Panc1 (cell line): ENCODE measurements at regions not wholly inside any gene's neighbourhood (a gene's known extent, or its start where the extent isn't known, plus 50 kb on each side); places are given as distances from the start of the nearest gene placed in this dataset.

Source experiments
- ATAC-seq: fragments of 200-7000 bp; cut with Tn5 transposase; 2 replicates; pipeline ENCODE4 v1.9.1; 2020; ENCODE audit warnings: mild to moderate bottlenecking, moderate library complexity
- BruUV-seq: library from RNA; stranded (reverse); fragments of 400-500 nt; replicated peaks from 2 replicates; lab custom pipeline; 2021; lab: Mats Ljungman, UMichigan
- CTCF ChIA-PET: fragments of 300-600 bp; sonication (Branson Sonifier 250); formaldehyde crosslinking; loops from one replicate; lab custom pipeline; 2022; ENCODE audit warnings: antibody characterized with exemption; lab: Charles Lee
- POLR2A ChIA-PET: fragments of 300-600 bp; sonication (Branson Sonifier 250); formaldehyde crosslinking; loops from one replicate; lab custom pipeline; 2022; ENCODE audit warnings: antibody characterized with exemption; lab: Charles Lee
- DNase-seq: peaks from one replicate; pipeline ENCODE4 v3.0.0-alpha.2; 2010; ENCODE audit warnings: low read depth, low spot score
- H3K27ac ChIP-seq: 2 replicates; pipeline ENCODE4 v1.5.1; 2011; ENCODE audit warnings: mild to moderate bottlenecking, low read length, inconsistent platforms
- H3K27me3 ChIP-seq: fragments of 200-500 bp; sonication (Bioruptor generic); 2 replicates; pipeline ENCODE4 v1.6.0; 2014; ENCODE audit warnings: low read length, inconsistent platforms; ENCODE audit not compliant: control insufficient read depth, insufficient read depth
- H3K36me3 ChIP-seq: fragments of 200-500 bp; sonication (Bioruptor generic); 2 replicates; pipeline ENCODE4 v1.5.1; 2014; ENCODE audit warnings: inconsistent platforms, mild to moderate bottlenecking, low read length, moderate library complexity; ENCODE audit not compliant: control insufficient read depth, insufficient read depth
- H3K4me1 ChIP-seq: 2 replicates; pipeline ENCODE4 v1.5.1; 2011; ENCODE audit warnings: inconsistent platforms, mild to moderate bottlenecking, low read length, moderate library complexity; ENCODE audit not compliant: control insufficient read depth, insufficient read depth
- H3K4me3 ChIP-seq, 2 experiments: 2 replicates each; pipeline ENCODE4 v1.5.1; 2011 to 2012; ENCODE audit warnings: low read depth in 2 of 2, low read length in 2 of 2, mild to moderate bottlenecking in 2 of 2, inconsistent platforms in 1 of 2, moderate library complexity in 1 of 2
- H3K9me3 ChIP-seq: fragments of 200-500 bp; sonication (Bioruptor generic); 2 replicates; pipeline ENCODE4 v1.5.1; 2014; ENCODE audit warnings: low read depth, mild to moderate bottlenecking, inconsistent platforms, low read length, moderate library complexity; ENCODE audit not compliant: control insufficient read depth, insufficient read depth
- CTCF ChIP-seq: fragments of 450-650 bp; IDR thresholded peaks from 2 replicates; pipeline ENCODE4 v1.5.1; 2017; ENCODE audit warnings: mild to moderate bottlenecking
- POLR2AphosphoS5 ChIP-seq: IDR thresholded peaks from 2 replicates; pipeline ENCODE4 v1.6.1; 2012; ENCODE audit warnings: mild to moderate bottlenecking, low read depth, low read length, moderate library complexity
- SIN3A ChIP-seq: IDR thresholded peaks from 2 replicates; pipeline ENCODE4 v1.6.1; 2012; ENCODE audit warnings: low read depth, mild to moderate bottlenecking, low read length, moderate library complexity, borderline replicate concordance; ENCODE audit not compliant: insufficient read depth
- TCF7L2 ChIP-seq: IDR thresholded peaks from 2 replicates; pipeline ENCODE4 v1.6.1; 2011; ENCODE audit warnings: mild to moderate bottlenecking, low read depth, low read length, inconsistent platforms
- in situ Hi-C: cut with HindIII; loops from 2 replicates; pipeline ENCODE4 v1.10.0; 2016; ENCODE audit warnings: low sequenced_read_pairs, low pct_unique_long_range_greater_than_20kb
- intact Hi-C: fragments of 100-400 bp; cut with micrococcal nuclease; formaldehyde crosslinking; loops from one replicate; pipeline ENCODE4 v1.10.0; 2022; ENCODE audit not compliant: unreplicated experiment
- TF ChIP-seq, protein P1 (sequence below), 2 experiments: IDR thresholded peaks; 2 replicates each; pipeline ENCODE4 v1.6.1; 2011 to 2012; ENCODE audit warnings: low read depth in 2 of 2, control low read depth in 1 of 2, low read length in 1 of 2, mild to moderate bottlenecking in 1 of 2, moderate library complexity in 1 of 2; ENCODE audit not compliant: insufficient read depth in 1 of 2

- Histone ChIP-seq H3K36me3 (no peaks in the 10 kb centered on the region), H3K9me3 (no peaks in the 10 kb centered on the region), H3K4me1 (no peaks in the 10 kb centered on the region), H3K27ac (no peak overlapping the region), H3K27me3 (no peaks in the 10 kb centered on the region), H3K4me3 (no peak overlapping the region)
- DNase-seq (no peak), ATAC-seq (no peak)
- ChIA-PET CTCF (interaction anchor here (0.6 kb wide), 1 partner anchor 86 kb away, joined by 3 read pairs; no protein-coding TSS in a partner anchor), POLR2A (no interaction called here)
- intact Hi-C loops (no loop called here), in situ Hi-C loops (no loop called here)
- no TSS peak for BruUV-seq
- TF ChIP-seq POLR2AphosphoS5 (no peak), CTCF (no peak), SIN3A (no peak), TCF7L2 (no peak)
- TF ChIP-seq, protein P1, sequence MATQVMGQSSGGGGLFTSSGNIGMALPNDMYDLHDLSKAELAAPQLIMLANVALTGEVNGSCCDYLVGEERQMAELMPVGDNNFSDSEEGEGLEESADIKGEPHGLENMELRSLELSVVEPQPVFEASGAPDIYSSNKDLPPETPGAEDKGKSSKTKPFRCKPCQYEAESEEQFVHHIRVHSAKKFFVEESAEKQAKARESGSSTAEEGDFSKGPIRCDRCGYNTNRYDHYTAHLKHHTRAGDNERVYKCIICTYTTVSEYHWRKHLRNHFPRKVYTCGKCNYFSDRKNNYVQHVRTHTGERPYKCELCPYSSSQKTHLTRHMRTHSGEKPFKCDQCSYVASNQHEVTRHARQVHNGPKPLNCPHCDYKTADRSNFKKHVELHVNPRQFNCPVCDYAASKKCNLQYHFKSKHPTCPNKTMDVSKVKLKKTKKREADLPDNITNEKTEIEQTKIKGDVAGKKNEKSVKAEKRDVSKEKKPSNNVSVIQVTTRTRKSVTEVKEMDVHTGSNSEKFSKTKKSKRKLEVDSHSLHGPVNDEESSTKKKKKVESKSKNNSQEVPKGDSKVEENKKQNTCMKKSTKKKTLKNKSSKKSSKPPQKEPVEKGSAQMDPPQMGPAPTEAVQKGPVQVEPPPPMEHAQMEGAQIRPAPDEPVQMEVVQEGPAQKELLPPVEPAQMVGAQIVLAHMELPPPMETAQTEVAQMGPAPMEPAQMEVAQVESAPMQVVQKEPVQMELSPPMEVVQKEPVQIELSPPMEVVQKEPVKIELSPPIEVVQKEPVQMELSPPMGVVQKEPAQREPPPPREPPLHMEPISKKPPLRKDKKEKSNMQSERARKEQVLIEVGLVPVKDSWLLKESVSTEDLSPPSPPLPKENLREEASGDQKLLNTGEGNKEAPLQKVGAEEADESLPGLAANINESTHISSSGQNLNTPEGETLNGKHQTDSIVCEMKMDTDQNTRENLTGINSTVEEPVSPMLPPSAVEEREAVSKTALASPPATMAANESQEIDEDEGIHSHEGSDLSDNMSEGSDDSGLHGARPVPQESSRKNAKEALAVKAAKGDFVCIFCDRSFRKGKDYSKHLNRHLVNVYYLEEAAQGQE (IDR thresholded peaks at IDR 0.05; ENCODE audit: insufficient read depth in 1 of 2, low read depth in 2 of 2, low read length in 1 of 2), result no peak
These were observed 940.4 kb upstream of the SLC10A2 start for GRCh38 chr13:104006625-104007075.

GRCh38 chr13:104004572-104004971 lies 938.4 kb upstream of the SLC10A2 start:
- H3K27ac ChIP-seq, result no peak overlapping the region
- intact Hi-C loops, result no loop called here
- DNase-seq (no peak), ATAC-seq (no peak)
- ChIA-PET CTCF (no interaction called here), POLR2A (no interaction called here)
- no peaks in the 10 kb centered on the region for H3K4me1 ChIP-seq
- TF ChIP-seq TCF7L2 (no peak), SIN3A (no peak), POLR2AphosphoS5 (no peak), CTCF (no peak)
- TF ChIP-seq, protein P1 (IDR thresholded peaks at IDR 0.05; ENCODE audit: insufficient read depth in 1 of 2, low read depth in 2 of 2, low read length in 1 of 2), result no peak
- in situ Hi-C loops, result no loop called here
- no peaks in the 10 kb centered on the region for H3K36me3 ChIP-seq
- no peak overlapping the region for H3K4me3 ChIP-seq
- H3K27me3 ChIP-seq, result no peaks in the 10 kb centered on the region
- no peaks in the 10 kb centered on the region for H3K9me3 ChIP-seq
- no TSS peak for BruUV-seq
